ENCODE measurements at regions not wholly inside any gene's neighbourhood (a gene's known extent, or its start where the extent isn't known, plus 50 kb on each side); places are given as distances from the start of the nearest gene placed in this dataset.

- Histone ChIP-seq H3K4me1 (ENCODE audit: low read depth) (no peaks in the 10 kb centered on the region), H3K9me3 (no peaks in the 10 kb centered on the region), H3K4me3 (no peak overlapping the region), H3K36me3 (ENCODE audit: low read depth) (no peaks in the 10 kb centered on the region)
- ATAC-seq (peak; percentile 95), DNase-seq (peak in 1 of 3 donors; percentile 74)
- intact Hi-C loops (cut with DNase I, micrococcal nuclease), result no loop called here
- peak; percentile 18 for TF ChIP-seq CTCF (IDR thresholded peaks at IDR 0.05)
Measured at GRCh38 chr5:97534166-97534565, 351.1 kb upstream of the RIOK2 start.

- Histone ChIP-seq H3K4me1 (ENCODE audit: low read depth) (no peaks in the 10 kb centered on the region), H3K4me3 (no peak overlapping the region), H3K9me3 (no peaks in the 10 kb centered on the region), H3K36me3 (ENCODE audit: low read depth) (no peaks in the 10 kb centered on the region)
- no peak for DNase-seq
- no peak for TF ChIP-seq CTCF (IDR thresholded peaks at IDR 0.05)
- no peak for ATAC-seq
- intact Hi-C loops (cut with DNase I, micrococcal nuclease), result no loop called here
Measured at GRCh38 chr5:97536683-97537082, 353.6 kb upstream of the RIOK2 start.

- ATAC-seq, result no peak
- Histone ChIP-seq H3K9me3 (no peaks in the 10 kb centered on the region), H3K4me1 (ENCODE audit: low read depth) (no peaks in the 10 kb centered on the region), H3K4me3 (no peak overlapping the region), H3K36me3 (ENCODE audit: low read depth) (no peaks in the 10 kb centered on the region)
- intact Hi-C loops (cut with DNase I, micrococcal nuclease), result no loop called here
- no peak for TF ChIP-seq CTCF (IDR thresholded peaks at IDR 0.05)
- no peak for DNase-seq
Measured at GRCh38 chr5:97538912-97539311, 355.9 kb upstream of the RIOK2 start.

- no peak for TF ChIP-seq CTCF (IDR thresholded peaks at IDR 0.05)
- DNase-seq (no peak), ATAC-seq (no peak)
- intact Hi-C loops (cut with DNase I, micrococcal nuclease), result no loop called here
- H3K9me3 ChIP-seq, result no peaks in the 10 kb centered on the region
- no peaks in the 10 kb centered on the region for H3K4me1 ChIP-seq (ENCODE audit: low read depth)
- no peaks in the 10 kb centered on the region for H3K36me3 ChIP-seq (ENCODE audit: low read depth)
- H3K4me3 ChIP-seq, result no peak overlapping the region
Measured at GRCh38 chr5:97541864-97542263, 358.8 kb upstream of the RIOK2 start.

- H3K4me3 ChIP-seq, result no peak overlapping the region
Measured at GRCh38 chr5:97542469-97542868, 359.4 kb upstream of the RIOK2 start.

More at GRCh38 chr5:97542469-97542868, 359.4 kb upstream of the RIOK2 start:
- Histone ChIP-seq H3K4me1 (ENCODE audit: low read depth) (no peaks in the 10 kb centered on the region), H3K36me3 (ENCODE audit: low read depth) (no peaks in the 10 kb centered on the region), H3K9me3 (no peaks in the 10 kb centered on the region)
- ATAC-seq (peak; percentile 61), DNase-seq (no peak)
- intact Hi-C loops (cut with DNase I, micrococcal nuclease), result no loop called here
- TF ChIP-seq CTCF (IDR thresholded peaks at IDR 0.05), result no peak
